ENCODE measurements at regions not wholly inside any gene's neighbourhood (a gene's known extent, or its start where the extent isn't known, plus 50 kb on each side); places are given as distances from the start of the nearest gene placed in this dataset.

DNA sequence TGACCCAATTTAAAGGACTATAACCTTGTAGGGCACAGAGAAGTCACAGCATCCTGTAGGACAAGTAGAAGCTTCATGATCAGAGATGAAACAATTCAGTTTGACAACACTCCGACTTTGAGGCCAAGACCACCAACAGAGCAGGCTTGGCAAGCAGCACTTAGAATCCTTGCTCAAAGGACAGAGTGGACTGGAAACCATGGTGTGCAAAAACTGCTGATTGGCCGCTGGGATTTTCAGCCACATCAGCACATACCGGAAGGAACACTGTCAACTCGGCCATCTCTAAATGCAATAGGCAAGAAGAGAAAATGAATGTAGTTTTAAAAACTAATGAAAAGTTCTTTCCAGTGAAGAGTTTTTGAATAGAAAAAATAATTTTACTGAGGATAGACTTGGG, 92.0 kb upstream of the PRMT6 start:
- no peak overlapping the region for H3K27ac Mint-ChIP-seq (ENCODE audit: unreplicated experiment)
- CTCF ChIA-PET: no interaction called here
- Histone ChIP-seq H3K27me3 (replicated peaks; ENCODE audit: control insufficient read depth, insufficient read depth, low read length) (no peaks in the 10 kb centered on the region), H3K4me3 (ENCODE audit: low read depth, low read length) (no peak overlapping the region), H3K9me3 (no peaks in the 10 kb centered on the region), H3K4me1 (no peaks in the 10 kb centered on the region), H3K36me3 (ENCODE audit: control insufficient read depth, insufficient read depth, low read length) (no peaks in the 10 kb centered on the region)
- BruUV-seq (replicated peaks): no TSS peak
- no peak for DNase-seq
- POLR2A ChIA-PET: no interaction called here
- no peak overlapping the region for H3K4me3 Mint-ChIP-seq (ENCODE audit: unreplicated experiment)
- no peaks in the 10 kb centered on the region for H3K4me1 Mint-ChIP-seq (ENCODE audit: low read depth, unreplicated experiment)
- intact Hi-C loops (cut with micrococcal nuclease; ENCODE audit: unreplicated experiment): no loop called here
- H3K27me3 Mint-ChIP-seq (ENCODE audit: insufficient read depth, unreplicated experiment): no peaks in the 10 kb centered on the region
- H3K9me3 Mint-ChIP-seq (ENCODE audit: unreplicated experiment): no peaks in the 10 kb centered on the region
- H3K36me3 Mint-ChIP-seq (ENCODE audit: insufficient read depth, unreplicated experiment): no peaks in the 10 kb centered on the region
- TF ChIP-seq, protein P1, sequence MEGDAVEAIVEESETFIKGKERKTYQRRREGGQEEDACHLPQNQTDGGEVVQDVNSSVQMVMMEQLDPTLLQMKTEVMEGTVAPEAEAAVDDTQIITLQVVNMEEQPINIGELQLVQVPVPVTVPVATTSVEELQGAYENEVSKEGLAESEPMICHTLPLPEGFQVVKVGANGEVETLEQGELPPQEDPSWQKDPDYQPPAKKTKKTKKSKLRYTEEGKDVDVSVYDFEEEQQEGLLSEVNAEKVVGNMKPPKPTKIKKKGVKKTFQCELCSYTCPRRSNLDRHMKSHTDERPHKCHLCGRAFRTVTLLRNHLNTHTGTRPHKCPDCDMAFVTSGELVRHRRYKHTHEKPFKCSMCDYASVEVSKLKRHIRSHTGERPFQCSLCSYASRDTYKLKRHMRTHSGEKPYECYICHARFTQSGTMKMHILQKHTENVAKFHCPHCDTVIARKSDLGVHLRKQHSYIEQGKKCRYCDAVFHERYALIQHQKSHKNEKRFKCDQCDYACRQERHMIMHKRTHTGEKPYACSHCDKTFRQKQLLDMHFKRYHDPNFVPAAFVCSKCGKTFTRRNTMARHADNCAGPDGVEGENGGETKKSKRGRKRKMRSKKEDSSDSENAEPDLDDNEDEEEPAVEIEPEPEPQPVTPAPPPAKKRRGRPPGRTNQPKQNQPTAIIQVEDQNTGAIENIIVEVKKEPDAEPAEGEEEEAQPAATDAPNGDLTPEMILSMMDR (IDR thresholded peaks at IDR 0.05; ENCODE audit: insufficient read depth in 1 of 2, low read depth in 1 of 2, low read length in 1 of 2, severe bottlenecking in 1 of 2, unreplicated experiment in 1 of 2): no peak

DNA sequence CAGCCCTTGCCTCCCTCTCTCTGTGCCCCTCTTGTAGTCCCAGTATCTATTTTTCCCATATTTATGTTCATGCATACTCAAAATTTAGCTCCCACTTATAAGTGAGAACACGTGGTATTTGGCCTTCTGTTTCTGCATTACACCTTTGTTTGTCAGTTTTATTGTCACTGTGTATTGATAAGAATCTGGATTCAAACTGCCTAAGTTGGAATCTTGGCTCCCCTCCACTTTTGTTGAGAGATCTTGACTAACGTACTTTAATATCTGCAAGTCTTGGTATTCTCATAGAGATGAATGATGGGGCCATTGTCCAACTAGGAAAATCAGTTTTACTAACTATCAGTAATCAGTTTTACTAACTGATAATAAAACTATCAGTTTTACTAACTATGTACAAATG, 87.8 kb upstream of the PRMT6 start:
- Histone ChIP-seq H3K27me3 (replicated peaks; ENCODE audit: control insufficient read depth, insufficient read depth, low read length) (no peaks in the 10 kb centered on the region), H3K36me3 (ENCODE audit: control insufficient read depth, insufficient read depth, low read length) (no peaks in the 10 kb centered on the region), H3K4me1 (no peaks in the 10 kb centered on the region), H3K9me3 (no peaks in the 10 kb centered on the region), H3K4me3 (ENCODE audit: low read depth, low read length) (no peak overlapping the region)
- no peaks in the 10 kb centered on the region for H3K27me3 Mint-ChIP-seq (ENCODE audit: insufficient read depth, unreplicated experiment)
- intact Hi-C loops (cut with micrococcal nuclease; ENCODE audit: unreplicated experiment): no loop called here
- H3K9me3 Mint-ChIP-seq (ENCODE audit: unreplicated experiment): no peaks in the 10 kb centered on the region
- no TSS peak for BruUV-seq (replicated peaks)
- no peaks in the 10 kb centered on the region for H3K4me1 Mint-ChIP-seq (ENCODE audit: low read depth, unreplicated experiment)
- no peak for DNase-seq
- H3K36me3 Mint-ChIP-seq (ENCODE audit: insufficient read depth, unreplicated experiment): no peaks in the 10 kb centered on the region
- TF ChIP-seq, protein P1 (IDR thresholded peaks at IDR 0.05; ENCODE audit: insufficient read depth in 1 of 2, low read depth in 1 of 2, low read length in 1 of 2, severe bottlenecking in 1 of 2, unreplicated experiment in 1 of 2): no peak
- POLR2A ChIA-PET: no interaction called here
- H3K4me3 Mint-ChIP-seq (ENCODE audit: unreplicated experiment): no peak overlapping the region
- H3K27ac Mint-ChIP-seq (ENCODE audit: unreplicated experiment): no peak overlapping the region
- CTCF ChIA-PET: no interaction called here

DNA sequence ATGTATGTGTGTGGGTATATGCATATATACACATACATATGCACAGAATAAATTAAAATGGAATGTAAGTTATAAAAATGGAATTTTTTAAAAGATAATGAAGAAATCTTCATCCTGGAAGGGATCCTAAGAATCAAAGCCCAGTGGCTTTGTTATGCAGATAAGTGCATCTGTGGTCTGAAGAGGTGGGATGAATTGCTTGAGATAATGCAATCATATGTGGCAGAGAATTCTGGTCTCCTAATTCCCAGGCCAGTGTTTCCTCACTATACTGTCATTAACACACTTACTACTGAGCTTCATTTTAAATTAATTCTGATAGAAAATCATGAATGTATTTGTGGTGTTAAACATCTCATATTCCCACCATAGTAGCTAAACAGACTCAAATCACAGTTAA, 86.7 kb upstream of the PRMT6 start:
- TF ChIP-seq, protein P1 (IDR thresholded peaks at IDR 0.05; ENCODE audit: insufficient read depth in 1 of 2, low read depth in 1 of 2, low read length in 1 of 2, severe bottlenecking in 1 of 2, unreplicated experiment in 1 of 2): no peak
- H3K4me1 Mint-ChIP-seq (ENCODE audit: low read depth, unreplicated experiment): no peaks in the 10 kb centered on the region
- CTCF ChIA-PET: no interaction called here
- intact Hi-C loops (cut with micrococcal nuclease; ENCODE audit: unreplicated experiment): no loop called here
- H3K27me3 Mint-ChIP-seq (ENCODE audit: insufficient read depth, unreplicated experiment): no peaks in the 10 kb centered on the region
- H3K9me3 ChIP-seq: no peaks in the 10 kb centered on the region
- H3K4me3 ChIP-seq (ENCODE audit: low read depth, low read length): no peak overlapping the region
- no peaks in the 10 kb centered on the region for H3K9me3 Mint-ChIP-seq (ENCODE audit: unreplicated experiment)
- no peak overlapping the region for H3K27ac Mint-ChIP-seq (ENCODE audit: unreplicated experiment)
- no peak overlapping the region for H3K4me3 Mint-ChIP-seq (ENCODE audit: unreplicated experiment)
- H3K27me3 ChIP-seq (replicated peaks; ENCODE audit: control insufficient read depth, insufficient read depth, low read length): no peaks in the 10 kb centered on the region
- H3K36me3 ChIP-seq (ENCODE audit: control insufficient read depth, insufficient read depth, low read length): no peaks in the 10 kb centered on the region
- POLR2A ChIA-PET: no interaction called here
- no peaks in the 10 kb centered on the region for H3K36me3 Mint-ChIP-seq (ENCODE audit: insufficient read depth, unreplicated experiment)
- no peak for DNase-seq
- no peaks in the 10 kb centered on the region for H3K4me1 ChIP-seq
- no TSS peak for BruUV-seq (replicated peaks)
